ENCODE measurements at regions not wholly inside any gene's neighbourhood (a gene's known extent, or its start where the extent isn't known, plus 50 kb on each side); places are given as distances from the start of the nearest gene placed in this dataset.

- TF ChIP-seq ZNF296 (CRISPR knock-in tag; conservative IDR thresholded peaks at IDR 0.05) (no peak), ZBTB42 (CRISPR knock-in tag; IDR thresholded peaks at IDR 0.05) (no peak), ZNF3 (CRISPR knock-in tag; IDR thresholded peaks at IDR 0.05) (no peak), ZSCAN29 (CRISPR knock-in tag; conservative IDR thresholded peaks at IDR 0.05) (no peak), CTCF (CRISPR knock-in tag; IDR thresholded peaks at IDR 0.05) (no peak), RAD51 (IDR thresholded peaks at IDR 0.05; ENCODE audit: borderline replicate concordance) (no peak), ZBTB26 (CRISPR knock-in tag; IDR thresholded peaks at IDR 0.05; ENCODE audit: borderline replicate concordance) (no peak), RBFOX2 (IDR thresholded peaks at IDR 0.05; ENCODE audit: low read depth, low read length) (no peak), FOXM1 (CRISPR knock-in tag; IDR thresholded peaks at IDR 0.05) (no peak), CENPBD1 (CRISPR knock-in tag; IDR thresholded peaks at IDR 0.05; ENCODE audit: borderline replicate concordance, low read depth) (no peak)
Measured at GRCh38 chr1:185400052-185400451, 83.0 kb upstream of the IVNS1ABP start.
